Astrocyte of the spinal cord (primary cell): ENCODE measurements at regions not wholly inside any gene's neighbourhood (a gene's known extent, or its start where the extent isn't known, plus 50 kb on each side); places are given as distances from the start of the nearest gene placed in this dataset.

ENCODE experiments used
- DNase-seq: peaks from one replicate; pipeline ENCODE4 v3.0.0; 2011; ENCODE audit warnings: low read depth, low spot score
- H3K4me3 ChIP-seq: 2 replicates; pipeline ENCODE4 v1.5.1; 2011; ENCODE audit warnings: low read depth, mild to moderate bottlenecking, low read length, moderate library complexity
- in situ Hi-C: cut with HindIII; loops from 2 replicates; pipeline ENCODE4 v1.10.0; 2017; ENCODE audit warnings: low sequenced_read_pairs
- TF ChIP-seq, protein P1 (sequence below): IDR thresholded peaks from 2 replicates; pipeline ENCODE4 v1.5.1; 2012; ENCODE audit warnings: low read depth, mild to moderate bottlenecking, low read length, inconsistent platforms

DNA sequence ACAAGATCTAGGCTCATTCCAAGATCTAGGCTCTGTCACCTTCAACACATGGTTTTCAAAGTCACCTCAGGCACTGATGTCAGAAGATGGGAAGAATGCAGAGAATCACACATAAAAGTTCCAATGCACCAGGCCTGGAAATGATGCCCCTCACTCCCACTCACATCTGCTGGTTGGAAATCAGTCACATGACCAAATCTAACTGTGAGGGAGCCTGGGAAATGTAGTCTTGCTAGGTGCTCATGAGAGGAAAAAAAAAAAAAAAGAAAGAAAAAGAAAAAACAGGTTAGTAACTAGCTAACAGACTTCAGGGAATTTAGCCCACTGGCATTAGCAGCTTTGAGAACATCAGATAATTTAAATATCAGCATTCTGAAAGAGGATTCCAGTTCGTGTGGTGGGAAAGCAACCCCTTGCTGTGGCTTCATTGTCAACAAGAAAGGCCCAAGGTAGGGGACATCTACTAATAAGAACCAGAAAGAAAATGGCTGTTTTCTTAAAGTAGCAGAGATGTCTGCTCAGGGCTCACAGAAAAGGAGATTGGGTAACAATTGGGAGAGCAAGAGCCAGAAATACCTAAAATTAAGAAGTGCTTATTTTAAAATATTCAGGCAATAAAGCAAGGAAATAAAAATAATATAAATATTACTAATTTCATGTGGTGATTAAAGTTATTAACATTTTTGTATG is 614.3 kb downstream of the ACTL7B start:
- DNase-seq: no peak
- in situ Hi-C loops: no loop called here
- no peak overlapping the region for H3K4me3 ChIP-seq
- TF ChIP-seq, protein P1, sequence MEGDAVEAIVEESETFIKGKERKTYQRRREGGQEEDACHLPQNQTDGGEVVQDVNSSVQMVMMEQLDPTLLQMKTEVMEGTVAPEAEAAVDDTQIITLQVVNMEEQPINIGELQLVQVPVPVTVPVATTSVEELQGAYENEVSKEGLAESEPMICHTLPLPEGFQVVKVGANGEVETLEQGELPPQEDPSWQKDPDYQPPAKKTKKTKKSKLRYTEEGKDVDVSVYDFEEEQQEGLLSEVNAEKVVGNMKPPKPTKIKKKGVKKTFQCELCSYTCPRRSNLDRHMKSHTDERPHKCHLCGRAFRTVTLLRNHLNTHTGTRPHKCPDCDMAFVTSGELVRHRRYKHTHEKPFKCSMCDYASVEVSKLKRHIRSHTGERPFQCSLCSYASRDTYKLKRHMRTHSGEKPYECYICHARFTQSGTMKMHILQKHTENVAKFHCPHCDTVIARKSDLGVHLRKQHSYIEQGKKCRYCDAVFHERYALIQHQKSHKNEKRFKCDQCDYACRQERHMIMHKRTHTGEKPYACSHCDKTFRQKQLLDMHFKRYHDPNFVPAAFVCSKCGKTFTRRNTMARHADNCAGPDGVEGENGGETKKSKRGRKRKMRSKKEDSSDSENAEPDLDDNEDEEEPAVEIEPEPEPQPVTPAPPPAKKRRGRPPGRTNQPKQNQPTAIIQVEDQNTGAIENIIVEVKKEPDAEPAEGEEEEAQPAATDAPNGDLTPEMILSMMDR: no peak

DNA sequence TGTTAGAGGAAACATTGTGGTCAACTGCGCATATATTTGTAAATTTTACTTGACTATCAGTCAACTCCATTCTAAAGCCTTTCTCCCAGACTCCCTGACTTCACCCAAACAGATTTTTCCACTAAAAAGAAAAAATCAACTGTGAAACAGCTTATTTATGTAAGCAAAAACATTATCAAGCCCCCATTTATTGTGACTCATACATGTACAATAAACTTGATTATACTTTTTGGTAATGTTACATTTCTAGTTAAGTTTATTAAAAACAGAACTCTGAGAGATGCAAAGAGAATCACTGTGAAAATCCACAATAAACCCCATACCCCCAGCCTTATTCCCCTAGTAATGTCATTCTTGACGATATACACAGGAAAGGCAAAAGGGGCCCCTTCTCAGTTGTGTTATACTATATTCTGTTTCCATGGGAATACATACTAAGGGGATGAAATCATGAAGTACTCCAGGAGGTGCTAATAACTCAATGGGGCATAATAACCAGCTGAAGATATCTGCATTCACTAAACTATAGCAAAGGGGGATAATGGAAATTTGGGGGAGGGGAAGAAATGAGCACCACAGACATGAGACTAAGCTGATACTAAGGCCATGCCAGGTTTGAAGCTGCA is 616.0 kb downstream of the ACTL7B start:
- in situ Hi-C loops: no loop called here
- TF ChIP-seq, protein P1: no peak
- no peak for DNase-seq
- no peak overlapping the region for H3K4me3 ChIP-seq

DNA sequence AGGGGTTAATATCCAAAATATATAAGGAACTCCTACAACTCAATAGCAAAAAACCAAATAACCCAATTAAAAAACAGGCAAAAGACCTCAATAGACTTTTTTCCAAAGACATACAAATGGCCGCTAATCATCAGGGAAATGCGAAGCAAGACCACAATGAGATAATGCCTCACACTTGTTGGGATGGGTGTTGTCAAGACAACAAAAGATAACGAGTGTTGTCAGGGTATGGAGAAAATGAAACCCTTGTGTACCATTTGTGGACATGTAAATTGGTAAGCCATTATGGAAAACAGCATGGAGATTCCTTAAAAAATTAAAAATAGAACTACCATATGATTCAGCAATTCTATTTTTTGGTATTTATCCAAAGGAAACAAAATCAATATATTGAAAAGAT is 620.2 kb downstream of the ACTL7B start:
- TF ChIP-seq, protein P1: no peak
- in situ Hi-C loops: no loop called here
- no peak overlapping the region for H3K4me3 ChIP-seq
- DNase-seq: no peak

DNA sequence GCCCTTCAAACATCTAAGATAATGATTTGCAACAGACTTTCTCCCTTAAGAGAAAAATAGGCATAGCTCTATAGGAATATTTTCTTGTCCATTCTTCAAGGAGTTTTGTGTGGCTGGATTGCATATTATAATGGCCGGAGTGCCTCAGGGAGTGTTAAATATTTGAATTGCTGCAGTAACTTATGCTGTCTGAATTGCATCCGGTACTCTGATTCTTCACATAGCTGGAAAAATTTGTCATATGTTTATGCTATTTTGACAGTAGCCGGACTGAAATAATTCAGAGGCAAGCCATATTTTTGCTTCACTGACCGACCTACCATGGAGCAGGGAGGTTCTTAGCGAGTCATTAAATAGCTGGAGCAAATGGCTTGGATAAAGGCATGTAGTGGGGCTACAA is 621.0 kb downstream of the ACTL7B start:
- in situ Hi-C loops: no loop called here
- H3K4me3 ChIP-seq: no peak overlapping the region
- TF ChIP-seq, protein P1: no peak
- no peak for DNase-seq

DNA sequence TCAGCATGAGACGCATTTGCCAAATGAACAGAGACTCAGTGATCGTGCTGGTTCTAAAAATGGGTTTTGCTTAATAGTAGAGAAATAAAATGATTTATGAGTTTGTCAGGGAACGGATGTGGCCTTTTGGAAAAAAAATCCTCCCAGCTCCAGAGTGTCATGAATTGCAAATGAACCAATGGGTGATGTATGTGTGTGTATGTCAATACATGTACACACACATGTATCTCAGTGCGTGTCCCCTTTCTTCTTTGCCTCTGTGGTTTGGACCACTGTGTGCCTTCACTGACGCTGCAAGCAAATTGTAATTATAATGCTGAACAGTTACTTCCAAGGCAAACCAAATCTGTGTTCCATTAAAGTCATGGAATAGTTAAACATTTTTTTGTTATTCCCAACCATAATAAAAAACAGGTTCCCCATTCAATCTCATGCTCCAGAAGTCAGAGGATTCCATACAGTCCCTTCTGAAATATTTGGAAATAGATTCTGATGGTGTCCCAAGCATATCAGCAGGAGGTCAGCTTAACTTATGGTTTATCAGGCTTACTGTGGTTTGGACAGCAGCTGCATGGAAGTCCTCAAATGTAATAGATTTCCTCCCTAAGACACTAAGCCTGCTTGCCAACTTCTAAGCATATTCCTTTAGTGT is 630.5 kb downstream of the ACTL7B start:
- in situ Hi-C loops: no loop called here
- no peak overlapping the region for H3K4me3 ChIP-seq
- no peak for DNase-seq
- TF ChIP-seq, protein P1: no peak

DNA sequence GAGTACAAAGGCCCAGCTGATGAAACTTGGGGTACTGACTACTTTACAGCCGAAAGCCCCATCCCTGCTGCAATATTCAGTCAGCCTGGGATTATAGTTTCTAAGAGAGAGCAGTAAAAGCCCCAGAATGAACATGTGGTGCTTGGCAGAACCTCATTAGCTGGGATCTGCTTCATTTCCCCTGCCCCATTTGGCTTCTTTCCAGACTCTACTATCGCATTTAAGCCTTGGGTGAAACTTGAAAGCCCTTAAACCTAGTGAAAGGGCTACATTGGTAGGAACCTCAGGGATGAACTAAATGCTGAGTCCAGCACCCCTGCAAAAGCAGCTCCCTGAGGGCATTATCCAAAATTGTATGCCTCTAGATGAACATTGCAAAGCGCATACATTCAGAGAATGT is 631.1 kb downstream of the ACTL7B start:
- DNase-seq: no peak
- in situ Hi-C loops: no loop called here
- TF ChIP-seq, protein P1: no peak
- H3K4me3 ChIP-seq: no peak overlapping the region
